ENCODE measurements at regions not wholly inside any gene's neighbourhood (a gene's known extent, or its start where the extent isn't known, plus 50 kb on each side); places are given as distances from the start of the nearest gene placed in this dataset.
"Not testable (repeated sequence)": the region's sequence is repeated elsewhere in the genome, so short reads cannot be mapped to it uniquely, and the experiment has no call there.

DNA sequence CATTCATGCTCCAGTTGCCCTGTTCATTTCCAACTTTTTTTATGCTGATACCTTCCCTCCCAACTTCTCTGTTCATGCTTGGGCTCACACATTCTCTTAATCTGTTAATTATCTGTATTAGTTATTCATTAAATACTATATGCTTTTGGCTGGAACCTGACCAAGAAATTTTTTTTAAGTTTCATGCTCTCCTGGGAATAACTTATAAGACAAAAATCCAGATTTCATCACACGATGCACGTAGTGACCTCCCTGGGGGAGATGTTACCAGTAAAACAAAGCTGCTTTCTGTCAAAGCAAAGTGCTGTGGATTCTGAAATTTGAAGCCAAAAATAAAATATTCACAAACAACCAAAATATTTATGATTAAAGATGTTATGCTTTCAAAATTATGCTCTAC is 215.0 kb upstream of the USP15 start:
- BruUV-seq (replicated peaks), result no TSS peak
- no peak for DNase-seq
- no peaks in the 10 kb centered on the region for H4K20me1 ChIP-seq (ENCODE audit: insufficient read depth)
- H3K9me3 ChIP-seq (ENCODE audit: insufficient read depth, low read depth), result no peaks in the 10 kb centered on the region
- no peaks in the 10 kb centered on the region for H3K27me3 ChIP-seq (ENCODE audit: insufficient read depth, low read depth)
- no peak overlapping the region for H3K4me2 ChIP-seq
- H3K27ac ChIP-seq, result no peak overlapping the region
- intact Hi-C loops (cut with micrococcal nuclease; ENCODE audit: unreplicated experiment), result no loop called here
- H3K4me3 ChIP-seq, result no peak overlapping the region
- no peaks in the 10 kb centered on the region for H3K79me2 ChIP-seq (ENCODE audit: low read depth)
- no peaks in the 10 kb centered on the region for H3F3A ChIP-seq (ENCODE audit: insufficient read depth, low read depth)
- H2AFZ ChIP-seq, result no peak overlapping the region
- H3K36me3 ChIP-seq (ENCODE audit: low read depth), result no peaks in the 10 kb centered on the region
- ChIA-PET POLR2A (ENCODE audit: unreplicated experiment) (no interaction called here), CTCF (no interaction called here)
- no peaks in the 10 kb centered on the region for H3K9me2 ChIP-seq (ENCODE audit: insufficient read depth)
- no peaks in the 10 kb centered on the region for H3K4me1 ChIP-seq (replicated peaks; ENCODE audit: insufficient read depth)
- no peak for TF ChIP-seq EZH2 (IDR thresholded peaks at IDR 0.05; ENCODE audit: low read depth)
- TF ChIP-seq, protein P1, sequence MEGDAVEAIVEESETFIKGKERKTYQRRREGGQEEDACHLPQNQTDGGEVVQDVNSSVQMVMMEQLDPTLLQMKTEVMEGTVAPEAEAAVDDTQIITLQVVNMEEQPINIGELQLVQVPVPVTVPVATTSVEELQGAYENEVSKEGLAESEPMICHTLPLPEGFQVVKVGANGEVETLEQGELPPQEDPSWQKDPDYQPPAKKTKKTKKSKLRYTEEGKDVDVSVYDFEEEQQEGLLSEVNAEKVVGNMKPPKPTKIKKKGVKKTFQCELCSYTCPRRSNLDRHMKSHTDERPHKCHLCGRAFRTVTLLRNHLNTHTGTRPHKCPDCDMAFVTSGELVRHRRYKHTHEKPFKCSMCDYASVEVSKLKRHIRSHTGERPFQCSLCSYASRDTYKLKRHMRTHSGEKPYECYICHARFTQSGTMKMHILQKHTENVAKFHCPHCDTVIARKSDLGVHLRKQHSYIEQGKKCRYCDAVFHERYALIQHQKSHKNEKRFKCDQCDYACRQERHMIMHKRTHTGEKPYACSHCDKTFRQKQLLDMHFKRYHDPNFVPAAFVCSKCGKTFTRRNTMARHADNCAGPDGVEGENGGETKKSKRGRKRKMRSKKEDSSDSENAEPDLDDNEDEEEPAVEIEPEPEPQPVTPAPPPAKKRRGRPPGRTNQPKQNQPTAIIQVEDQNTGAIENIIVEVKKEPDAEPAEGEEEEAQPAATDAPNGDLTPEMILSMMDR (conservative IDR thresholded peaks at IDR 0.05), result no peak

DNA sequence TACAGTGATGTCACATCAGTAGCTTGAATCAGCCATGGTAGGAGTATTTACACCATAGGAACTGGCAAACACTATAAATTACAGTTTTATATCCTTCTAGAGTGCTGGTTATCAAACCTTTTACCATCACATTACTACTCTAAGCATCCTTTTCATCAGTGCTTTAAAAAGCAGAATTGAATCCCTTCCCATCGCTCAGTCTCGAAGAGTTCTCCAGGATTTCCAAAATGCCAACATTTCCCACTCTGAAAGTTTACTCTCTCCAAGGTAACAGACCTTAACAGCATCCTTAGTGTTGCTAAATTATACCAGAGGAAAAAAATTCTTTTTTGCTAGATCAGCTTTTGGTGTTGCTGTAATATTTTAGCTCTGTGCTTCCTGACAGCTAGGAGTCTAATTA is 209.4 kb upstream of the USP15 start:
- no peaks in the 10 kb centered on the region for H3K36me3 ChIP-seq (ENCODE audit: low read depth)
- POLR2A ChIA-PET (ENCODE audit: unreplicated experiment), result no interaction called here
- no peak overlapping the region for H3K4me2 ChIP-seq
- CTCF ChIA-PET, result no interaction called here
- no peaks in the 10 kb centered on the region for H3F3A ChIP-seq (ENCODE audit: insufficient read depth, low read depth)
- H3K9me3 ChIP-seq (ENCODE audit: insufficient read depth, low read depth), result no peaks in the 10 kb centered on the region
- TF ChIP-seq, protein P1 (conservative IDR thresholded peaks at IDR 0.05), result no peak
- no peak for TF ChIP-seq EZH2 (IDR thresholded peaks at IDR 0.05; ENCODE audit: low read depth)
- no peaks in the 10 kb centered on the region for H3K9me2 ChIP-seq (ENCODE audit: insufficient read depth)
- H3K27ac ChIP-seq, result no peak overlapping the region
- H3K79me2 ChIP-seq (ENCODE audit: low read depth), result no peaks in the 10 kb centered on the region
- H3K27me3 ChIP-seq (ENCODE audit: insufficient read depth, low read depth), result no peaks in the 10 kb centered on the region
- H3K4me3 ChIP-seq, result no peak overlapping the region
- no peaks in the 10 kb centered on the region for H4K20me1 ChIP-seq (ENCODE audit: insufficient read depth)
- no peak for DNase-seq
- no TSS peak for BruUV-seq (replicated peaks)
- no peak overlapping the region for H2AFZ ChIP-seq
- intact Hi-C loops (cut with micrococcal nuclease; ENCODE audit: unreplicated experiment), result no loop called here
- no peaks in the 10 kb centered on the region for H3K4me1 ChIP-seq (replicated peaks; ENCODE audit: insufficient read depth)

DNA sequence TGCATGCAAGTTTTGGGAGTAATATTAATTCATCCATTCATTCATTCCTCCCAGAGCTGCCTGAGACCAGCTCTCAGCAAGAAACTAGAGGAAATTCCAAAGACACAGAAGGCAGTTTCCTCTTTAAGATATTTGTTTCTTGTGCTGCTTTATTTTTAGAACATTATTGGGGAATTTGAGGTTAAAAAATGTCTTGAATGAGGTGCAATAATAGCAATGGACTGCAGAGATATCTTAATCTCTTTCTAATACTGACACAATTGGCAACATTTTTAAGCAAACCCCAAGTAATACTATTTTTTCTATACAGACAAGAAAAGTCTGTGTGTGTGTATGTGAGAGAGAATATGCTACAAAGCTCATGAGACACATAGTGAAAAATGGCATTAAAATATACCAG is 190.2 kb upstream of the USP15 start:
- ChIA-PET POLR2A (ENCODE audit: unreplicated experiment) (no interaction called here), CTCF (no interaction called here)
- H3K27me3 ChIP-seq (ENCODE audit: insufficient read depth, low read depth), result no peaks in the 10 kb centered on the region
- no peak overlapping the region for H3K4me2 ChIP-seq
- no peak overlapping the region for H2AFZ ChIP-seq
- H4K20me1 ChIP-seq (ENCODE audit: insufficient read depth), result no peaks in the 10 kb centered on the region
- no peaks in the 10 kb centered on the region for H3K36me3 ChIP-seq (ENCODE audit: low read depth)
- BruUV-seq (replicated peaks), result no TSS peak
- DNase-seq, result no peak
- no peaks in the 10 kb centered on the region for H3K4me1 ChIP-seq (replicated peaks; ENCODE audit: insufficient read depth)
- no peak overlapping the region for H3K27ac ChIP-seq
- intact Hi-C loops (cut with micrococcal nuclease; ENCODE audit: unreplicated experiment), result no loop called here
- no peak overlapping the region for H3K4me3 ChIP-seq
- no peaks in the 10 kb centered on the region; the same call in 1 of the 2 replicates for H3K9me2 ChIP-seq (ENCODE audit: insufficient read depth)
- TF ChIP-seq, protein P1 (conservative IDR thresholded peaks at IDR 0.05), result no peak
- no peak for TF ChIP-seq EZH2 (IDR thresholded peaks at IDR 0.05; ENCODE audit: low read depth)
- no peaks in the 10 kb centered on the region for H3K9me3 ChIP-seq (ENCODE audit: insufficient read depth, low read depth)
- no peaks in the 10 kb centered on the region for H3K79me2 ChIP-seq (ENCODE audit: low read depth)
- no peaks in the 10 kb centered on the region for H3F3A ChIP-seq (ENCODE audit: insufficient read depth, low read depth)

DNA sequence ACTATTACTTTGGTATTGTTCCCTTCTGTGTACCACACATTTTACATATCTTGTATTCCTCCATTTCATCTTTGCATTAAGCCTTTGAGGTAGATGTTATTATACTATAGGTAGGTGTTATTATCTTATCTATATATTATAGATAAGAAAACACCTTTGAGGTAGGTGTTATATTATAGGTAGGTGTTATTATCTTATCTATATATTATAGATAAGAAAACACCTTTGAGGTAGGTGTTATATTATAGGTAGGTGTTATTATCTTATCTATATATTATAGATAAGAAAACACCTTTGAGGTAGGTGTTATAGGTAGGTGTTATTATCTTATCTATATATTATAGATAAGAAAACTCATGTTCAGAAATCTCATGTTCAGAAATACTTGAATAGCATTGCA is 187.0 kb upstream of the USP15 start:
- H3F3A ChIP-seq (ENCODE audit: insufficient read depth, low read depth); DNase-seq; H4K20me1 ChIP-seq (ENCODE audit: insufficient read depth); CTCF ChIA-PET; H3K9me3 ChIP-seq (ENCODE audit: insufficient read depth, low read depth); BruUV-seq (replicated peaks); POLR2A ChIA-PET (ENCODE audit: unreplicated experiment); H3K27me3 ChIP-seq (ENCODE audit: insufficient read depth, low read depth); H3K4me1 ChIP-seq (replicated peaks; ENCODE audit: insufficient read depth); H3K79me2 ChIP-seq (ENCODE audit: low read depth); H3K4me2 ChIP-seq; H3K27ac ChIP-seq; intact Hi-C loops (cut with micrococcal nuclease; ENCODE audit: unreplicated experiment); H3K4me3 ChIP-seq; H2AFZ ChIP-seq; H3K9me2 ChIP-seq (ENCODE audit: insufficient read depth); H3K36me3 ChIP-seq (ENCODE audit: low read depth): not testable (repeated sequence)
